ENCODE measurements at regions not wholly inside any gene's neighbourhood (a gene's known extent, or its start where the extent isn't known, plus 50 kb on each side); places are given as distances from the start of the nearest gene placed in this dataset.

- TF ChIP-seq CTCF (IDR thresholded peaks at IDR 0.05; ENCODE audit: insufficient read depth, low read depth, low read length) (no peak), EZH2 (IDR thresholded peaks at IDR 0.05; ENCODE audit: insufficient read depth, low read length) (no peak)
Measured at GRCh38 chr11:38182126-38182866, 1584.3 kb upstream of the RAG2 start.
